GM12878 (cell line): ENCODE measurements at regions not wholly inside any gene's neighbourhood (a gene's known extent, or its start where the extent isn't known, plus 50 kb on each side); places are given as distances from the start of the nearest gene placed in this dataset.

ENCODE experiments used
- ATAC-seq: fragments of 200-7000 bp; cut with Tn5 transposase; 3 replicates; pipeline ENCODE4 v1.9.1; 2020; ENCODE audit warnings: mild to moderate bottlenecking, moderate library complexity
- BruUV-seq: library from RNA; stranded (reverse); fragments of 400-500 nt; replicated peaks from 2 replicates; lab custom pipeline; 2021; lab: Mats Ljungman, UMichigan
- CTCF ChIA-PET: fragments of 300-600 bp; sonication (Branson Sonifier 250); formaldehyde crosslinking; extraction: SDS; loops from one replicate; lab custom pipeline; 2021; ENCODE audit warnings: inconsistent platforms; lab: Yijun Ruan, JAX
- POLR2A ChIA-PET: fragments of 350-600 bp; formaldehyde crosslinking; extraction: SDS; loops from one replicate; lab custom pipeline; 2021; ENCODE audit warnings: inconsistent platforms; lab: Charles Lee
- RAD21 ChIA-PET: fragments of 300-600 bp; sonication (Branson Sonifier 250); formaldehyde crosslinking; loops from one replicate; lab custom pipeline; 2023; ENCODE audit warnings: antibody characterized with exemption; ENCODE audit not compliant: unreplicated experiment; lab: Charles Lee
- SMC1A ChIA-PET: fragments of 300-600 bp; sonication (Branson Sonifier 250); formaldehyde crosslinking; loops from one replicate; lab custom pipeline; 2023; ENCODE audit not compliant: unreplicated experiment, uncharacterized antibody; lab: Charles Lee
- DNase-seq: peaks from one replicate; pipeline ENCODE4 v3.0.0-alpha.2; 2011; ENCODE audit warnings: low read depth, low spot score
- FAIRE-seq: peaks from 3 replicates; lab custom pipeline; 2011; peaks lifted over from hg19 to GRCh38; lab: Jason Lieb, UNC
- H2AFZ ChIP-seq: 2 replicates; pipeline ENCODE4 v1.6.0; 2011; ENCODE audit warnings: low read depth, low read length, control low read depth; ENCODE audit not compliant: control insufficient read depth
- H3K27ac ChIP-seq: 2 replicates; pipeline ENCODE4 v1.5.1; 2011; ENCODE audit warnings: control low read depth; ENCODE audit not compliant: control insufficient read depth, insufficient read depth
- H3K27me3 ChIP-seq, 2 experiments: replicated peaks in 1 of 2; 2 replicates each; pipeline versions ENCODE4 v1.6.0 to v1.6.1; 2011; ENCODE audit warnings: low read length in 1 of 2; ENCODE audit not compliant: control insufficient read depth in 2 of 2, insufficient read depth in 2 of 2
- H3K36me3 ChIP-seq, 2 experiments: 2 replicates each; pipeline ENCODE4 v1.5.1; 2011; ENCODE audit warnings: low read length in 1 of 2; ENCODE audit not compliant: control insufficient read depth in 2 of 2, insufficient read depth in 2 of 2
- H3K4me1 ChIP-seq: 2 replicates; pipeline ENCODE4 v1.6.1; 2011; ENCODE audit warnings: mild to moderate bottlenecking, low read length, moderate library complexity, mixed read lengths; ENCODE audit not compliant: control insufficient read depth, insufficient read depth
- H3K4me2 ChIP-seq: 2 replicates; pipeline ENCODE4 v1.6.0; 2011; ENCODE audit warnings: control low read depth; ENCODE audit not compliant: control insufficient read depth, insufficient read depth
- H3K4me3 ChIP-seq: fragments of 200-600 bp; sonication (generic); 2 replicates; pipeline ENCODE4 v1.5.1; 2016
- H3K79me2 ChIP-seq: 2 replicates; pipeline ENCODE4 v1.6.0; 2011; ENCODE audit warnings: low read length; ENCODE audit not compliant: control insufficient read depth, insufficient read depth
- H3K9ac ChIP-seq: 2 replicates; pipeline ENCODE4 v1.8.0; 2011; ENCODE audit warnings: low read length, control low read depth, mixed read lengths; ENCODE audit not compliant: control insufficient read depth, insufficient read depth
- H3K9me3 ChIP-seq: replicated peaks from 3 replicates; pipeline ENCODE4 v1.5.1; 2011; ENCODE audit warnings: mild to moderate bottlenecking, low read length; ENCODE audit not compliant: control insufficient read depth, insufficient read depth
- H4K20me1 ChIP-seq: 2 replicates; pipeline ENCODE4 v1.6.0; 2011; ENCODE audit not compliant: control insufficient read depth, insufficient read depth
- CREB1 ChIP-seq: IDR thresholded peaks from 2 replicates; pipeline ENCODE4 v1.6.1; 2012; ENCODE audit warnings: low read depth, mild to moderate bottlenecking, inconsistent platforms
- POLR2AphosphoS2 ChIP-seq: IDR thresholded peaks from 2 replicates; pipeline ENCODE4 v1.6.1; 2011; ENCODE audit warnings: low read depth, mild to moderate bottlenecking, low read length, improper control_type of control experiment, moderate library complexity
- REST ChIP-seq: IDR thresholded peaks from 2 replicates; pipeline ENCODE4 v1.6.1; 2012; ENCODE audit warnings: mild to moderate bottlenecking, low read depth, low read length
- SREBF1 ChIP-seq: IDR thresholded peaks from 2 replicates; pipeline ENCODE4 v1.6.1; 2012; ENCODE audit warnings: mild to moderate bottlenecking, low read length
- STAT1 ChIP-seq: fragments of 450-650 bp; conservative IDR thresholded peaks from 2 replicates; pipeline ENCODE4 v1.6.1; 2014; ENCODE audit warnings: antibody characterized with exemption, mild to moderate bottlenecking
- YBX1 ChIP-seq: fragments of 450-650 bp; IDR thresholded peaks from 2 replicates; pipeline ENCODE4 v1.6.1; 2016; ENCODE audit warnings: antibody characterized with exemption
- ZBTB4 ChIP-seq: fragments of 450-650 bp; formaldehyde crosslinking; IDR thresholded peaks from 2 replicates; pipeline ENCODE4 v1.4.0; 2022; ENCODE audit warnings: mild to moderate bottlenecking, moderate library complexity
- ZNF217 ChIP-seq: fragments of 450-650 bp; IDR thresholded peaks from 2 replicates; pipeline ENCODE4 v1.6.1; 2017; ENCODE audit warnings: antibody characterized with exemption, mild to moderate bottlenecking
- WGBS: methylation state at CpG from one replicate; pipeline ENCODE4 v1.1.6; 2016; ENCODE audit warnings: low lambda C conversion rate; ENCODE audit not compliant: insufficient replicate concordance, insufficient coverage; ENCODE audit errors: missing lambda C conversion rate; 5-methylcytosine and 5-hydroxymethylcytosine counted together
- in situ Hi-C: fragments of 300-500 bp; cut with MboI; formaldehyde crosslinking; loops from 9 replicates; pipeline ENCODE4 v1.14.3; 2018; ENCODE audit warnings: mixed read lengths
- intact Hi-C: fragments of 100-400 bp; cut with micrococcal nuclease; formaldehyde crosslinking; loops from one replicate; pipeline ENCODE4 v1.14.2; 2022; ENCODE audit not compliant: unreplicated experiment

- in situ Hi-C loops (no loop called here), intact Hi-C loops (no loop called here)
- DNase-seq (no peak), ATAC-seq (no peak), FAIRE-seq (no peak)
- 49% methylated on average over 4 of the region's 4 CpGs for WGBS
- H3K4me2 ChIP-seq, result no peak overlapping the region
- BruUV-seq, result no TSS peak
- no peak overlapping the region for H3K27ac ChIP-seq
- no peaks in the 10 kb centered on the region; the same call in 2 of the 3 replicates for H3K9me3 ChIP-seq
- no peak for TF ChIP-seq POLR2AphosphoS2
- no peak for TF ChIP-seq YBX1
- TF ChIP-seq ZBTB4 (CRISPR knock-in tag), result no peak
- no peak for TF ChIP-seq ZNF217
- TF ChIP-seq STAT1, result no peak
- no peak for TF ChIP-seq SREBF1
- no peak for TF ChIP-seq CREB1
- TF ChIP-seq REST, result no peak
- H2AFZ ChIP-seq, result no peak overlapping the region
- no peaks in the 10 kb centered on the region for H4K20me1 ChIP-seq
- no peak overlapping the region for H3K4me3 ChIP-seq
- SMC1A ChIA-PET, result no interaction called here
- POLR2A ChIA-PET, result no interaction called here
- CTCF ChIA-PET, result no interaction called here
- H3K79me2 ChIP-seq, result no peaks in the 10 kb centered on the region
- H3K9ac ChIP-seq, result no peak overlapping the region
- RAD21 ChIA-PET, result no interaction called here
- H3K4me1 ChIP-seq, result peaks cover 10% of the 10 kb centered on the region
- no peaks in the 10 kb centered on the region for H3K36me3 ChIP-seq
- H3K27me3 ChIP-seq, result no peaks in the 10 kb centered on the region
These were observed 90.0 kb downstream of the NPTX2 start for GRCh38 chr7:98707076-98707475.
